ENCODE measurements at regions not wholly inside any gene's neighbourhood (a gene's known extent, or its start where the extent isn't known, plus 50 kb on each side); places are given as distances from the start of the nearest gene placed in this dataset.

DNA sequence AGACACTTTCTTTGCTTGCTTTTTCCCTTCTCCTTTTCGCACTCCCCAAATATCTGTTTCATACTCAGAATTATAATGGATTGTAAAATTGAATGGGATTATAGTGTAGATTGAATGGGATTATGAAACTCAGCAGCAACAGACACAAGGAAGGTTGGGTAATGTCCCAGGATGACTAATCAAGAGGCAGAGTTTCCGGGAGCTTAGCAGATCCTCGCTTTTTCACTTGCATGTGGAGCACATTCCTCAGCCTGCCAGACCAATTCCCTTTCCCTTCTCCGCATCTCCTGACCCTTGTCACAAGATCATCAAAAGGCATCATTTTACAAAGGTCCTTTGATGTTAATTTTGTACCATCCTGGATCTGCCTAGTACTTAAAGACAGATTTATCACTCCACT is 55.1 kb upstream of the SLC1A1 start:
- no peak overlapping the region for H3K27ac Mint-ChIP-seq
- H3K4me1 Mint-ChIP-seq (ENCODE audit: low read depth) = peaks cover 4% of the 10 kb centered on the region
- peaks cover 11% of the 10 kb centered on the region for H3K9me3 Mint-ChIP-seq
- H3K36me3 Mint-ChIP-seq (ENCODE audit: low read depth) = no peaks in the 10 kb centered on the region
- intact Hi-C loops (cut with micrococcal nuclease) = no loop called here
- no peak overlapping the region for H3K4me3 Mint-ChIP-seq
- no peaks in the 10 kb centered on the region for H3K27me3 Mint-ChIP-seq (ENCODE audit: low read depth)
- CTCF ChIA-PET = interaction anchor here (0.6 kb wide), 1 partner anchor 70 kb away, joined by 3 read pairs; no protein-coding TSS in a partner anchor
- no peak for DNase-seq

DNA sequence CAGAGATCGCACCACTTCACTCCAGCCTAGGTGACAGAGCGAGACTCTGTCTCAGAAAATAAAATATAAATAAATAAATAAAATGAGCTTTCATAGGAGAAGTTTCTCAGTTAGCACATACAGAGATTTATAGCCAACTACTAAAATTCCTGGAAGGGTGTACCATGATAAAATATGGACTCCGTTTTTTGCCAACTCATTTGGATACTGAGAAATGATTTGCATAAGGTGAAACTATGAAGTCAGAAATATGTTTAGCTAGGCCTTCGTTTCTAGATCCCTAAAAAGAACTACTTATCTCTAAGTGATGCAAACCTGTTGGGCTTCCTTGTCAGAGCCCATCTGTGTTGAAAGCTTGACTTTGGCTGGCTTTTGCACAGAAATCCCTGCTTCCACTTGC is 56.9 kb upstream of the SLC1A1 start:
- Mint-ChIP-seq H3K4me1 (ENCODE audit: low read depth) (peaks cover under 1% of the 10 kb centered on the region), H3K9me3 (peaks cover under 1% of the 10 kb centered on the region), H3K27ac (no peak overlapping the region), H3K36me3 (ENCODE audit: low read depth) (no peaks in the 10 kb centered on the region), H3K27me3 (ENCODE audit: low read depth) (no peaks in the 10 kb centered on the region), H3K4me3 (no peak overlapping the region)
- CTCF ChIA-PET = no interaction called here
- DNase-seq = no peak
- intact Hi-C loops (cut with micrococcal nuclease) = no loop called here

DNA sequence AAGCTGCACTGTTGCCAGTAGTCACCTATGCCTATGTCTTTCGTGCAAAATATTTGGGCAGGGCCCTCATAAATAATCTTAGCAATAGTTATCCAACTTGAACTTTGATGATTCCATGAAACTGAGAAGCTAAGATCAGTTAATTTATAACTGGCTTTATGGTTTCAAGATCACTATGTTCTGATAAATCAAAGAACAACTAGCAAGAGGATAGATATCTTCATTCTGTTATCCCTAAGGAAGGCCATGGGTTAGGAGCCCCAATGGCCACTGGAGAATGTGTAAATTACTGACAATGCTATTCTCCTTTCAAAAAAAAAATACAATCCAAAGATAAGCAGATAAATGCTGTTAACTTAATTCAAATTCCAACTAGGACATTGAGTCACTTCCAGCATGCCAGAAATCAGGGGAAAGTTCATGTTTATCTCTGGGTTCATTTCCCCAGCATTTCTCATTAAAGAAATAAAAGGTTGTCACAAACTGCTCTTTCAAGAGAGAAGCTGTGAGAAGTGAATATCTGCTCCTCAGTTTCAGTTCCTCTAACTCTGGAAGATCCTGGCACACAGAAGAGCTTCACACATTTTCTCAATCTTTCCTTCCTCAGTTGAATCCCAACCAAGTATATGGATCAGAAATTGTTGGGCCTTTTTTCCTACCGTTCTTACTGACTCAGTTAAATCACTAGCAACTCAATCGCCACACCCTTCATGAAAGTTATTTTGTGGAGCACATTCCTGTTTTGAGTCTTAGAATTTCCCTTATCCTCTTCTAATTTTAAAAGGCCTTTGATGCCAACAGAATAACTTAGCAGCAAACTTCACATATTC is 59.6 kb upstream of the SLC1A1 start:
- Mint-ChIP-seq H3K36me3 (ENCODE audit: low read depth) (no peaks in the 10 kb centered on the region), H3K9me3 (no peaks in the 10 kb centered on the region), H3K4me1 (ENCODE audit: low read depth) (no peaks in the 10 kb centered on the region), H3K27ac (no peak overlapping the region), H3K27me3 (ENCODE audit: low read depth) (no peaks in the 10 kb centered on the region), H3K4me3 (no peak overlapping the region)
- no peak for DNase-seq
- CTCF ChIA-PET = interaction anchor here (0.6 to 0.7 kb wide), 3 partner anchors 93 to 1709 kb away, joined by 3 read pairs; no protein-coding TSS in a partner anchor
- intact Hi-C loops (cut with micrococcal nuclease) = no loop called here

DNA sequence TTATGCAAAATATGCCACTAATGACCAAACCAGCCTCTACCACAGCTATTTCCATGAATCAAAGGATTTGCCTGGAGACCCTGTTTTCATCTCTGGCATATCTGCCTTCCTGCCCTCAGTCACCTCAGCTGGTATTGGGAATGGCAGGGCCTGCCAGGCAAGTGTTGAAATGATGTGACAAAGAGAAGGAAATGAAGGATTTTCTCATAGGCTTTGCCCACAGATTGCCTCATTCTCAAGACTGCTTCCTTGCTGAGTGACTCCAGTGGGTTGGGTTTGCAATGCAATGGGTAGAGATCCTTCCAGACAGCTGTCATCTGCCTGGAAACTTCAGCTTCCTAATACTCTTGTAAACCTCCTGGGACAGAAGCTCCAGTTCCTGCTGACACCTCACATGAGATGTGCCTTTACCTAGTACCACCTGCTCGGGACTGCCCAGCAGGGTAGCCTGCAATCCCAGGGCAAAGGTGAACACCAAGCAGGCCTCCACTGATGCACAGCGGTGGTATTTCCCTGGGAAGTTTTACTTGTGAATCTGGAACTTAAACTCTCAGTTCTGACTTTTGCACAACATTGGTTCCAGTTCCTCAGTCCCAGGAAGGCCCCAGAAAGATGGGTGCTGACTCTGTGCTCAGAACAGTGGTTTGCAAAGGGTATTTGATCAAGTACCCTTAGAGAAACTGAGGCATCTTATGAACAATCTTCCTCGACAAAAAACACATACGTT is 64.8 kb upstream of the SLC1A1 start:
- Mint-ChIP-seq H3K27ac (no peak overlapping the region), H3K27me3 (ENCODE audit: low read depth) (no peaks in the 10 kb centered on the region), H3K9me3 (no peaks in the 10 kb centered on the region), H3K4me1 (ENCODE audit: low read depth) (peaks cover 12% of the 10 kb centered on the region), H3K4me3 (no peak overlapping the region), H3K36me3 (ENCODE audit: low read depth) (no peaks in the 10 kb centered on the region)
- CTCF ChIA-PET = no interaction called here
- intact Hi-C loops (cut with micrococcal nuclease) = no loop called here
- DNase-seq = no peak

DNA sequence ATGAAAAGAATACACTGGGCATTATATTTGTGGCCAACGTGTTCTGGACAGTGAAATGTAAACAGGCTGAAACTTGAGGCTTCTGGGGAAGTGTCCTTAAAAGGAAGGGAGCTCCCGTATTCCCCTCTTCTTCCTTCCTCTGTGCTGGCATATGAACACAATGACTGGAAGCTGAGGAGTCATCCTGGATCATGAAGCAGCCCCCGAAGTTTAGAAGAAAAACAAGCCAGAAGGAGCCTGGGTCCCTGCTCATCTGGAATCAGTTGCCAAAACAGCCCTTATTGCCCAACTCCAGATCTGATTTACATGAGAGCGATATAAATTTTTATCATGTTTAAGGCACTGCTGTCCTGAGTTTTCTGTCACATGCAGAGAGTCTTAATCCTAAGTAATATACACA is 65.4 kb upstream of the SLC1A1 start:
- Mint-ChIP-seq H3K36me3 (ENCODE audit: low read depth) (no peaks in the 10 kb centered on the region), H3K27ac (no peak overlapping the region), H3K4me3 (no peak overlapping the region), H3K27me3 (ENCODE audit: low read depth) (no peaks in the 10 kb centered on the region), H3K4me1 (ENCODE audit: low read depth) (peaks cover 12% of the 10 kb centered on the region), H3K9me3 (no peaks in the 10 kb centered on the region)
- intact Hi-C loops (cut with micrococcal nuclease) = no loop called here
- DNase-seq = no peak
- CTCF ChIA-PET = no interaction called here

DNA sequence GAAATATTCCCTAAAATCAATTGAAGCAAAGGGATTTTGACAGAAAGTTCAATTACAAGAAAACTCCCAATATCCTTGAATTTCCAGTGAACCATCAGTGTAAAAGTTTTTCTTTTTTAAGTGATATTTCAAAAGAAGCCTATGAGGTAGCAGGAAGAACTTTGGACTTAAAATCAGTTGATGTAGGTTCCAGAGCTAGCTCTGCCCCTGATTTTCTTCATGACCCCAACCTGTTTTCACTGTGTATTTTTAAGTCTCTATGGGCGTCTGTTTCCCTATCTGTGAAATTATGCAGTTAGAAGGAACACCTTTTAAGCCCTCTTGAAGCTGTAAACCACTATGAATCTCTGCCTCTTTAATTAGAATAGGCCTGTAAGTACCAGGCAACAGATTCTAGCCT is 66.2 kb upstream of the SLC1A1 start:
- Mint-ChIP-seq H3K4me1 (ENCODE audit: low read depth) (peaks cover 12% of the 10 kb centered on the region), H3K9me3 (no peaks in the 10 kb centered on the region), H3K27ac (no peak overlapping the region), H3K27me3 (ENCODE audit: low read depth) (no peaks in the 10 kb centered on the region), H3K4me3 (no peak overlapping the region), H3K36me3 (ENCODE audit: low read depth) (no peaks in the 10 kb centered on the region)
- DNase-seq = no peak
- intact Hi-C loops (cut with micrococcal nuclease) = no loop called here
- CTCF ChIA-PET = interaction anchor here (0.6 kb wide), 2 partner anchors 159 to 742 kb away, joined by 3 read pairs; no protein-coding TSS in a partner anchor

DNA sequence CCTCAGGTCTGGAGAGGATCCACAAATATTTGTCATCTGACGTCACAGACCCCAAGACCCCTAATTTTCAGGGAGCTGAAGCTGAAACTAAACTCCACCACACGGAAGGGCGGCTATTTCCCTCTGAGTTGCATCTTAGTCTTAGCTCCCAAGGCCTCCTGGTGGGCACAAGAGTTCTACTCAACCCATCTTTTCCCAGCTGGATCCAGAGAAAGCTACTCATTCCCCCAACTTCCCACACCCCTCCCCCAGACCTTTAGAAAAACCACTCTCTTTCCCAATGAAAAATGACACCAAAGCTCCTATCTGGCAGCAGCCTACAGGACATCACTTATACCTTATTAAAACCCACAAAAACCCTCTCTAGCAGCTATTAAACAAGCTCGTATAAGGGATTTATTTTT is 67.1 kb upstream of the SLC1A1 start:
- Mint-ChIP-seq H3K27ac (no peak overlapping the region), H3K4me3 (no peak overlapping the region), H3K27me3 (ENCODE audit: low read depth) (no peaks in the 10 kb centered on the region), H3K4me1 (ENCODE audit: low read depth) (peaks cover 12% of the 10 kb centered on the region), H3K9me3 (no peaks in the 10 kb centered on the region), H3K36me3 (ENCODE audit: low read depth) (no peaks in the 10 kb centered on the region)
- DNase-seq = no peak
- CTCF ChIA-PET = interaction anchor here (0.6 kb wide), 1 partner anchor 743 kb away, joined by 3 read pairs; no protein-coding TSS in a partner anchor
- intact Hi-C loops (cut with micrococcal nuclease) = no loop called here

DNA sequence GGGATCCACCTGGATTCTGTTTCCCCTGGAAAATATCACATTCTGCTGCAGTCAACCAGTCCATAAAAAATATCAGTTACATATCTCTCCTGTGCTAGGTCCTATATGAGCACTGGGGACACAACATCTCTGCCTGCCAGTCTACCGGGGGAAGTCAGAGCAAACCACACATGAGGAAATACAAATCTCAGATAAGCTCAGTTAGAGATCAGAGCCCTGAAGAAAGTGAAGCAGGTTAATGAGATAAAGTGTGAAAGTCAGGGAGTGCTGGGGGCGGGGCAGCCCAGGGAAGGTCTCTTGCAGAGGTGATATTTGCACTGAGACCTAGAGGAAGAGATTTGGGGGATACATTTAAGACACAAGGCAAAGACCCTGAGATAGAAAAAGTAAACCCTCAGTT is 67.8 kb upstream of the SLC1A1 start:
- no peaks in the 10 kb centered on the region for H3K9me3 Mint-ChIP-seq
- H3K27ac Mint-ChIP-seq = no peak overlapping the region
- peak; percentile 36 for DNase-seq
- H3K4me1 Mint-ChIP-seq (ENCODE audit: low read depth) = peaks cover 12% of the 10 kb centered on the region
- no peak overlapping the region for H3K4me3 Mint-ChIP-seq
- intact Hi-C loops (cut with micrococcal nuclease) = no loop called here
- CTCF ChIA-PET = no interaction called here
- H3K27me3 Mint-ChIP-seq (ENCODE audit: low read depth) = no peaks in the 10 kb centered on the region
- no peaks in the 10 kb centered on the region for H3K36me3 Mint-ChIP-seq (ENCODE audit: low read depth)

DNA sequence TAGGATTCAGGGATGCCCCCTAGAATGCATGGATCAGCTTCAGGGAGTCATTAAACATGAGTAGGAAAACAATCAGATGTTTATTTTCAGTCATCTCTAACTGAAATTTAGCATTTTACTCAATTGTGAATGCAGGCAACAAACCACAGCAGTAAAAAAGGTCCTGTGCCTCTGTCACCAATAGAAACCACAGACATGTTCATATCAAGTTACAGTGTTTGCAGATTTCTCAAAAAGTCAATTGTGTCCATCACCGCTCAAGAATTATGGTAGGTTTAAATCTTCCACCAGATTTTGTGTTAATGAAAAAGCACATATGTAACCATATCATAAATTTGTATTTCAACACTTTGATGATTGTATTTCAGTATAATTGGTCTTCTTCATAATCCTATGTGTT is 68.4 kb upstream of the SLC1A1 start:
- no peaks in the 10 kb centered on the region for H3K27me3 Mint-ChIP-seq (ENCODE audit: low read depth)
- DNase-seq = no peak
- H3K4me3 Mint-ChIP-seq = no peak overlapping the region
- intact Hi-C loops (cut with micrococcal nuclease) = no loop called here
- CTCF ChIA-PET = no interaction called here
- no peaks in the 10 kb centered on the region for H3K36me3 Mint-ChIP-seq (ENCODE audit: low read depth)
- peaks cover 12% of the 10 kb centered on the region for H3K4me1 Mint-ChIP-seq (ENCODE audit: low read depth)
- no peaks in the 10 kb centered on the region for H3K9me3 Mint-ChIP-seq
- no peak overlapping the region for H3K27ac Mint-ChIP-seq

DNA sequence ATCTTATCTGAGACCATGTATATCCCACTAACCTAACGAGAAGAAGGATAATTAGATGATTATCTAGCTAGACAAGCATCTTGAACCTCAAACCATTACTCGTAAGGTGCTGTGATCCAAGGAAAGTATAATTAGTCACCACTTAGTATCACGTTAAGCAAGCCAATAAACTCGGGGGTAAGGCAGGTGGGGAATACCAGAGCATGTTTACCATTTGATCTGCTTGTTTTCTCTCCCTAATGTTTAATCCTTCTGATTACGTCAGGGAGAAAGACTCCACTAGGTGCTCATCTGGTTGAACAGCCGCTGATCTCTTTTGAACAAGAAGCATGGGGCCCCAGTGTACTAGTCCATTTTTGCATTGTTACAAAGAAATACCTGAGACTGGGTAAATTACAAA is 69.9 kb upstream of the SLC1A1 start:
- H3K27ac Mint-ChIP-seq = no peak overlapping the region
- CTCF ChIA-PET = no interaction called here
- H3K4me1 Mint-ChIP-seq (ENCODE audit: low read depth) = peaks cover 12% of the 10 kb centered on the region
- intact Hi-C loops (cut with micrococcal nuclease) = no loop called here
- H3K9me3 Mint-ChIP-seq = no peaks in the 10 kb centered on the region
- H3K36me3 Mint-ChIP-seq (ENCODE audit: low read depth) = no peaks in the 10 kb centered on the region
- no peak for DNase-seq
- no peak overlapping the region for H3K4me3 Mint-ChIP-seq
- no peaks in the 10 kb centered on the region for H3K27me3 Mint-ChIP-seq (ENCODE audit: low read depth)

DNA sequence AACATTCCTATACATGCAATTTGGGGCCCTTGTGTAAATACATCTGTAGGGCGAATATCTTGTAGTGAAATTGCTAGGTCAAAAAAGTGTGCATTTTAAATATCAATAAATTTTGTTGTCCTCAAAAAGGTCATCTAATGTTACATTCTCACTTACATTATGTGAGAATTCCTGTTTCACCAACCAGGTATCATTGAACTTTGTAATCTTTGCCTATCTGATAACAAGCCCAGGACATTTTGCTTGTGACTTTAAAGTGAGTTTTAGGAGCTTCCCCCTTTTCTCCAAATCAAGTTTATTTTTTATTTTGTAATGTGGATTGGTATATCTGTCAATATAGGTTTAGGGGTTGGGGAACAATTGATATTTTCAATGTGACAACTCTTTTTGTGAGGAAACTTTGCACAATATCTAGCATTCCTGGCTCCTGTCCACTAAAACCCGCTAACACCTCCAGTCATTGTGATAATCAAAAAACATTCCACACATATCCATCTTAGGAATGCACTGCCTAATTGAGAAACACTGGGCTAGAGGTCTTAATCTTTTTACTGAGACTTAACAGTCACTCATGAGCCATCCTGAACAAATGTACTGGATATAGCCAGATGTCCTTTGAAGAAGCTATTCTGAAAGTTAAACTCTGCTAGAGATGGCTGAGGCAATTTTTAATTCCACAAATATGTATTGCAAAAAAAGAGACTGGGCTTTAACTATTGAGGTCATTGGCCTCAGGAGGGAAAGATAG is 72.5 kb upstream of the SLC1A1 start:
- H3K4me1 Mint-ChIP-seq (ENCODE audit: low read depth) = peaks cover 12% of the 10 kb centered on the region
- CTCF ChIA-PET = interaction anchor here (0.5 kb wide), 1 partner anchor 40 kb away, joined by 3 read pairs; no protein-coding TSS in a partner anchor
- no peaks in the 10 kb centered on the region for H3K27me3 Mint-ChIP-seq (ENCODE audit: low read depth)
- intact Hi-C loops (cut with micrococcal nuclease) = no loop called here
- no peak for DNase-seq
- no peak overlapping the region for H3K27ac Mint-ChIP-seq
- no peak overlapping the region for H3K4me3 Mint-ChIP-seq
- H3K36me3 Mint-ChIP-seq (ENCODE audit: low read depth) = no peaks in the 10 kb centered on the region
- H3K9me3 Mint-ChIP-seq = no peaks in the 10 kb centered on the region

DNA sequence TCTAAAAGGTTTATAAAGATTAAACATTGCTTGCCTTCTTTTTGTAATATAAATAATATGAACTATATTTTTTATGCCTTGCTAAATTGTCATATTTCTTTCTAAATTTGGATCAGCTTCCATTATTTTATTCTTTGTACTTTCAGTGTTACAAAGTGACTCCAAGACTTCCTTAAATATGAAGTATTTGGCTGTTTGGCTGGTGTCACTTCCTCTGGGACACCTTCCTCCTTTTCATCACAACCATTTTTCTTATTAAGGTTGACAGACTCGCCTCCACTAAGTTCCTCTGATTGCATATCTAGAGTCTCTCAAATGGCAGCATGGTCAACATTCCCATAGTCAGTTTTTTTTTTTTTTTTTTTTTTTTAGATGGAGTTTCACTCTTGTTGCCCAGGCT is 73.8 kb upstream of the SLC1A1 start:
- H3K4me3 Mint-ChIP-seq = no peak overlapping the region
- DNase-seq = no peak
- H3K4me1 Mint-ChIP-seq (ENCODE audit: low read depth) = no peaks in the 10 kb centered on the region
- H3K36me3 Mint-ChIP-seq (ENCODE audit: low read depth) = no peaks in the 10 kb centered on the region
- CTCF ChIA-PET = no interaction called here
- no peaks in the 10 kb centered on the region for H3K27me3 Mint-ChIP-seq (ENCODE audit: low read depth)
- H3K9me3 Mint-ChIP-seq = no peaks in the 10 kb centered on the region
- H3K27ac Mint-ChIP-seq = no peak overlapping the region
- intact Hi-C loops (cut with micrococcal nuclease) = no loop called here
